B cell (primary cell): ENCODE measurements at regions not wholly inside any gene's neighbourhood (a gene's known extent, or its start where the extent isn't known, plus 50 kb on each side); places are given as distances from the start of the nearest gene placed in this dataset.

ENCODE experiments used
- ATAC-seq: fragments of 200-7000 bp; cut with Tn5 transposase; one replicate; pipeline ENCODE4 v1.10.0; 2021; ENCODE audit warnings: low read depth, mild to moderate bottlenecking, moderate number of reproducible peaks, moderate library complexity
- CTCF ChIA-PET: fragments of 350-600 bp; sonication (Branson Sonifier 250); formaldehyde crosslinking; loops from one replicate; lab custom pipeline; 2021; ENCODE audit warnings: antibody characterized with exemption, inconsistent platforms; lab: Charles Lee
- POLR2A ChIA-PET: fragments of 350-600 bp; sonication (Branson Sonifier 250); formaldehyde crosslinking; loops from one replicate; lab custom pipeline; 2021; ENCODE audit warnings: antibody characterized with exemption; lab: Charles Lee
- DNase-seq: peaks from one replicate; pipeline ENCODE4 v3.0.0; 2013
- H2AFZ ChIP-seq: 2 replicates; pipeline ENCODE4 v1.6.1; 2012; ENCODE audit warnings: mild to moderate bottlenecking, low read depth, low read length; ENCODE audit not compliant: insufficient read depth, poor library complexity, severe bottlenecking
- H3K27ac ChIP-seq, 2 donors: 1 replicate in 1 of 2; 2 replicates in 1 of 2; pipeline ENCODE4 v1.5.1; 2012 to 2013; ENCODE audit warnings: low read length in 2 of 2, mild to moderate bottlenecking in 2 of 2, moderate library complexity in 1 of 2
- H3K27me3 ChIP-seq, 4 experiments: fragments of 200-600 bp in 1 of 4; sonication (generic) in 1 of 4; replicated peaks in 1 of 4; 1 replicate in 2 of 4; 2 replicates in 2 of 4; pipeline versions ENCODE4 v1.6.1 to v1.7.0; 2013 to 2016; ENCODE audit warnings: low read length in 3 of 4, mild to moderate bottlenecking in 2 of 4, mixed read lengths in 1 of 4, moderate library complexity in 1 of 4; ENCODE audit not compliant: insufficient read depth in 4 of 4, control insufficient read depth in 3 of 4; ENCODE audit errors: control extremely low read depth in 1 of 4
- H3K36me3 ChIP-seq, 2 experiments: replicated peaks in 1 of 2; 1 replicate in 1 of 2; 2 replicates in 1 of 2; pipeline versions ENCODE4 v1.6.1 to v1.7.1; 2013; ENCODE audit warnings: low read length in 1 of 2; ENCODE audit not compliant: insufficient read depth in 2 of 2, control insufficient read depth in 1 of 2; ENCODE audit errors: control extremely low read depth in 1 of 2, extremely low read depth in 1 of 2
- H3K4me1 ChIP-seq, 2 donors: fragments of 200-600 bp in 1 of 2; sonication (generic) in 1 of 2; 1 replicate in 1 of 2; 2 replicates in 1 of 2; pipeline versions ENCODE4 v1.5.1 to v1.6.1; 2013 to 2017; ENCODE audit warnings: low read length in 2 of 2; ENCODE audit not compliant: control insufficient read depth in 2 of 2, insufficient read depth in 2 of 2
- H3K4me2 ChIP-seq: replicated peaks from 2 replicates; pipeline ENCODE3; 2012; ENCODE audit warnings: mild to moderate bottlenecking, low read depth, low read length; ENCODE audit not compliant: poor library complexity, severe bottlenecking
- H3K4me3 ChIP-seq, 5 experiments: fragments of 200-600 bp in 1 of 5; sonication (generic) in 1 of 5; 1 replicate in 3 of 5; 2 replicates in 2 of 5; pipeline versions ENCODE4 v1.5.1 to v1.7.0; 2011 to 2016; ENCODE audit warnings: low read length in 4 of 5, mild to moderate bottlenecking in 4 of 5, low read depth in 2 of 5, control low read depth in 1 of 5, moderate library complexity in 1 of 5; ENCODE audit not compliant: insufficient read depth in 1 of 5; ENCODE audit errors: control extremely low read depth in 1 of 5, extremely low read depth in 1 of 5
- H3K79me2 ChIP-seq: fragments of 200-600 bp; sonication (generic); one replicate; pipeline ENCODE4 v1.6.0; 2016; ENCODE audit warnings: low read length; ENCODE audit not compliant: control insufficient read depth, insufficient read depth
- H3K9ac ChIP-seq: fragments of 200-600 bp; sonication (generic); 2 replicates; pipeline ENCODE4 v1.6.1; 2017; ENCODE audit warnings: mild to moderate bottlenecking, low read length, moderate library complexity
- H3K9me3 ChIP-seq, 3 donors: one replicate each; pipeline versions ENCODE4 v1.6.1 to v1.7.1; 2013; ENCODE audit warnings: low read length in 2 of 3; ENCODE audit not compliant: control insufficient read depth in 2 of 3, insufficient read depth in 1 of 3; ENCODE audit errors: control extremely low read depth in 1 of 3
- H4K20me1 ChIP-seq: 2 replicates; pipeline ENCODE4 v1.6.0; 2012; ENCODE audit warnings: mild to moderate bottlenecking, low read length; ENCODE audit not compliant: insufficient read depth, control insufficient read depth, poor library complexity, severe bottlenecking
- H3K27ac Mint-ChIP-seq: one replicate; pipeline ENCODE4 v1.8.0; 2021; ENCODE audit warnings: mixed read lengths
- H3K27me3 Mint-ChIP-seq: one replicate; pipeline ENCODE4 v1.8.0; 2021; ENCODE audit warnings: mixed read lengths
- H3K4me1 Mint-ChIP-seq: one replicate; pipeline ENCODE4 v1.8.0; 2021; ENCODE audit warnings: mixed read lengths
- H3K4me3 Mint-ChIP-seq: one replicate; pipeline ENCODE4 v1.8.0; 2021; ENCODE audit warnings: mixed read lengths
- H3K9me3 Mint-ChIP-seq: one replicate; pipeline ENCODE4 v1.8.0; 2022; ENCODE audit warnings: mixed read lengths; ENCODE audit not compliant: insufficient read depth
- CTCF ChIP-seq: fragments of 200-600 bp; IDR thresholded peaks from one replicate; pipeline ENCODE4 v1.8.0; 2022; ENCODE audit warnings: antibody characterized with exemption, mild to moderate bottlenecking
- EZH2 ChIP-seq: IDR thresholded peaks from 2 replicates; pipeline ENCODE4 v1.6.1; 2012; ENCODE audit warnings: borderline replicate concordance, low read depth, mild to moderate bottlenecking, moderate library complexity, low read length; ENCODE audit not compliant: insufficient read depth, poor library complexity, severe bottlenecking
- WGBS: methylation state at CpG from one replicate; pipeline ENCODE4 v1.1.5; 2013; ENCODE audit warnings: missing lambda C conversion rate; ENCODE audit not compliant: insufficient coverage; 5-methylcytosine and 5-hydroxymethylcytosine counted together
- intact Hi-C: fragments of 100-400 bp; cut with micrococcal nuclease; formaldehyde crosslinking; loops from one replicate; pipeline ENCODE4 v1.10.0; 2022

- H3K4me3 ChIP-seq: no peak overlapping the region
- POLR2A ChIA-PET: no interaction called here
- Mint-ChIP-seq H3K27ac (no peak overlapping the region), H3K4me3 (no peak overlapping the region), H3K4me1 (no peaks in the 10 kb centered on the region), H3K27me3 (no peaks in the 10 kb centered on the region), H3K9me3 (peaks cover 6% of the 10 kb centered on the region)
- no peak overlapping the region for H2AFZ ChIP-seq
- no CpG with 5 or more reads among the region's 1 CpG for WGBS
- intact Hi-C loops: no loop called here
- ATAC-seq (no peak), DNase-seq (no peak)
- H3K4me1 ChIP-seq: no peaks in the 10 kb centered on the region
- no peaks in the 10 kb centered on the region for H3K79me2 ChIP-seq
- H3K27me3 ChIP-seq: no peaks in the 10 kb centered on the region
- peaks cover 0 to 13% (median 0%) of the 10 kb centered on the region in 3 donors for H3K9me3 ChIP-seq
- no peak overlapping the region for H3K27ac ChIP-seq
- H4K20me1 ChIP-seq: no peaks in the 10 kb centered on the region
- H3K4me2 ChIP-seq: no peak overlapping the region
- H3K9ac ChIP-seq: no peak overlapping the region
- H3K36me3 ChIP-seq: no peaks in the 10 kb centered on the region
- no peak for TF ChIP-seq CTCF
- no peak for TF ChIP-seq EZH2
- CTCF ChIA-PET: no interaction called here
Observed at GRCh38 chr6:165159460-165159859, 149.9 kb downstream of the C6orf118 start.

GRCh38 chr6:165146456-165146855 lies 162.9 kb downstream of the C6orf118 start:
- H3K4me1 Mint-ChIP-seq: no peaks in the 10 kb centered on the region
- intact Hi-C loops: no loop called here
- 71% methylated on average over 2 of the region's 3 CpGs for WGBS

More at GRCh38 chr6:165146456-165146855, 162.9 kb downstream of the C6orf118 start:
- no peak overlapping the region for H3K4me2 ChIP-seq
- H3K36me3 ChIP-seq: no peaks in the 10 kb centered on the region
- Mint-ChIP-seq H3K9me3 (peaks cover 5% of the 10 kb centered on the region), H3K4me3 (no peak overlapping the region), H3K27ac (no peak overlapping the region), H3K27me3 (no peaks in the 10 kb centered on the region)
- H3K27me3 ChIP-seq: no peaks in the 10 kb centered on the region
- H3K4me1 ChIP-seq: no peaks in the 10 kb centered on the region
- DNase-seq: no peak
- H3K9ac ChIP-seq: no peak overlapping the region
- TF ChIP-seq EZH2: no peak
- no peak for TF ChIP-seq CTCF
- H3K4me3 ChIP-seq: no peak overlapping the region
- ChIA-PET CTCF (no interaction called here), POLR2A (no interaction called here)
- no peak overlapping the region for H2AFZ ChIP-seq
- H4K20me1 ChIP-seq: no peaks in the 10 kb centered on the region
- no peak for ATAC-seq
- no peaks in the 10 kb centered on the region for H3K79me2 ChIP-seq
- peaks cover 0 to 8% (median 0%) of the 10 kb centered on the region in 3 donors for H3K9me3 ChIP-seq
- H3K27ac ChIP-seq: no peak overlapping the region
